HL-60 (cell line): ENCODE measurements at regions not wholly inside any gene's neighbourhood (a gene's known extent, or its start where the extent isn't known, plus 50 kb on each side); places are given as distances from the start of the nearest gene placed in this dataset.

ENCODE experiments used
- DNase-seq, 2 experiments: peaks; one replicate each; pipeline ENCODE4 v3.0.0-alpha.2; 2010 to 2020; ENCODE audit warnings: low read depth in 1 of 2, low spot score in 1 of 2
- H3K27ac ChIP-seq: fragments of 250-450 bp; sonication (Bioruptor Pico); replicated peaks from 2 replicates; pipeline ENCODE4 v1.5.1; 2020; ENCODE audit warnings: mild to moderate bottlenecking, moderate library complexity
- H3K27me3 ChIP-seq: fragments of 250-450 bp; sonication (Bioruptor Pico); 2 replicates; pipeline ENCODE4 v1.5.1; 2021; ENCODE audit warnings: mild to moderate bottlenecking, moderate library complexity; ENCODE audit not compliant: insufficient read depth, poor library complexity, severe bottlenecking
- H3K4me3 ChIP-seq: replicated peaks from 2 replicates; pipeline ENCODE4 v1.5.1; 2011; ENCODE audit warnings: mild to moderate bottlenecking, control low read depth, low read length; ENCODE audit not compliant: insufficient read depth
- GABPA ChIP-seq: IDR thresholded peaks from 2 replicates; pipeline ENCODE4 v1.6.1; 2012; ENCODE audit warnings: low read depth
- POLR2AphosphoS5 ChIP-seq: IDR thresholded peaks from 2 replicates; pipeline ENCODE4 v1.6.1; 2012; ENCODE audit warnings: low read depth
- SPI1 ChIP-seq: IDR thresholded peaks from 2 replicates; pipeline ENCODE4 v1.6.1; 2012; ENCODE audit warnings: low read depth, mild to moderate bottlenecking, borderline replicate concordance
- TF ChIP-seq, protein P1 (sequence below): IDR thresholded peaks from 2 replicates; pipeline ENCODE4 v1.6.1; 2012; ENCODE audit warnings: low read depth; ENCODE audit not compliant: insufficient replicate concordance
- TF ChIP-seq, protein P2 (sequence below): IDR thresholded peaks from one replicate; pipeline ENCODE4 v1.5.1; 2011; ENCODE audit warnings: low read length, control low read depth, inconsistent platforms; ENCODE audit not compliant: insufficient read depth

- DNase-seq: no peak
Observed at GRCh38 chr5:54895816-54896341, 89.5 kb downstream of the ESM1 start.

GRCh38 chr5:54894957-54895815 lies 90.2 kb downstream of the ESM1 start:
- no peak for DNase-seq
- H3K4me3 ChIP-seq: no peak overlapping the region
- no peaks in the 10 kb centered on the region for H3K27me3 ChIP-seq
- TF ChIP-seq, protein P1, sequence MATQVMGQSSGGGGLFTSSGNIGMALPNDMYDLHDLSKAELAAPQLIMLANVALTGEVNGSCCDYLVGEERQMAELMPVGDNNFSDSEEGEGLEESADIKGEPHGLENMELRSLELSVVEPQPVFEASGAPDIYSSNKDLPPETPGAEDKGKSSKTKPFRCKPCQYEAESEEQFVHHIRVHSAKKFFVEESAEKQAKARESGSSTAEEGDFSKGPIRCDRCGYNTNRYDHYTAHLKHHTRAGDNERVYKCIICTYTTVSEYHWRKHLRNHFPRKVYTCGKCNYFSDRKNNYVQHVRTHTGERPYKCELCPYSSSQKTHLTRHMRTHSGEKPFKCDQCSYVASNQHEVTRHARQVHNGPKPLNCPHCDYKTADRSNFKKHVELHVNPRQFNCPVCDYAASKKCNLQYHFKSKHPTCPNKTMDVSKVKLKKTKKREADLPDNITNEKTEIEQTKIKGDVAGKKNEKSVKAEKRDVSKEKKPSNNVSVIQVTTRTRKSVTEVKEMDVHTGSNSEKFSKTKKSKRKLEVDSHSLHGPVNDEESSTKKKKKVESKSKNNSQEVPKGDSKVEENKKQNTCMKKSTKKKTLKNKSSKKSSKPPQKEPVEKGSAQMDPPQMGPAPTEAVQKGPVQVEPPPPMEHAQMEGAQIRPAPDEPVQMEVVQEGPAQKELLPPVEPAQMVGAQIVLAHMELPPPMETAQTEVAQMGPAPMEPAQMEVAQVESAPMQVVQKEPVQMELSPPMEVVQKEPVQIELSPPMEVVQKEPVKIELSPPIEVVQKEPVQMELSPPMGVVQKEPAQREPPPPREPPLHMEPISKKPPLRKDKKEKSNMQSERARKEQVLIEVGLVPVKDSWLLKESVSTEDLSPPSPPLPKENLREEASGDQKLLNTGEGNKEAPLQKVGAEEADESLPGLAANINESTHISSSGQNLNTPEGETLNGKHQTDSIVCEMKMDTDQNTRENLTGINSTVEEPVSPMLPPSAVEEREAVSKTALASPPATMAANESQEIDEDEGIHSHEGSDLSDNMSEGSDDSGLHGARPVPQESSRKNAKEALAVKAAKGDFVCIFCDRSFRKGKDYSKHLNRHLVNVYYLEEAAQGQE: no peak
- TF ChIP-seq SPI1 (no peak), GABPA (no peak), POLR2AphosphoS5 (no peak)
- TF ChIP-seq, protein P2, sequence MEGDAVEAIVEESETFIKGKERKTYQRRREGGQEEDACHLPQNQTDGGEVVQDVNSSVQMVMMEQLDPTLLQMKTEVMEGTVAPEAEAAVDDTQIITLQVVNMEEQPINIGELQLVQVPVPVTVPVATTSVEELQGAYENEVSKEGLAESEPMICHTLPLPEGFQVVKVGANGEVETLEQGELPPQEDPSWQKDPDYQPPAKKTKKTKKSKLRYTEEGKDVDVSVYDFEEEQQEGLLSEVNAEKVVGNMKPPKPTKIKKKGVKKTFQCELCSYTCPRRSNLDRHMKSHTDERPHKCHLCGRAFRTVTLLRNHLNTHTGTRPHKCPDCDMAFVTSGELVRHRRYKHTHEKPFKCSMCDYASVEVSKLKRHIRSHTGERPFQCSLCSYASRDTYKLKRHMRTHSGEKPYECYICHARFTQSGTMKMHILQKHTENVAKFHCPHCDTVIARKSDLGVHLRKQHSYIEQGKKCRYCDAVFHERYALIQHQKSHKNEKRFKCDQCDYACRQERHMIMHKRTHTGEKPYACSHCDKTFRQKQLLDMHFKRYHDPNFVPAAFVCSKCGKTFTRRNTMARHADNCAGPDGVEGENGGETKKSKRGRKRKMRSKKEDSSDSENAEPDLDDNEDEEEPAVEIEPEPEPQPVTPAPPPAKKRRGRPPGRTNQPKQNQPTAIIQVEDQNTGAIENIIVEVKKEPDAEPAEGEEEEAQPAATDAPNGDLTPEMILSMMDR: no peak
- H3K27ac ChIP-seq: no peak overlapping the region

More at GRCh38 chr5:54895816-54896341, 89.5 kb downstream of the ESM1 start:
- Histone ChIP-seq H3K27ac (no peak overlapping the region), H3K27me3 (no peaks in the 10 kb centered on the region), H3K4me3 (no peak overlapping the region)
- TF ChIP-seq POLR2AphosphoS5 (no peak), GABPA (no peak), SPI1 (no peak)
- TF ChIP-seq, protein P2: no peak
- TF ChIP-seq, protein P1: no peak

DNA sequence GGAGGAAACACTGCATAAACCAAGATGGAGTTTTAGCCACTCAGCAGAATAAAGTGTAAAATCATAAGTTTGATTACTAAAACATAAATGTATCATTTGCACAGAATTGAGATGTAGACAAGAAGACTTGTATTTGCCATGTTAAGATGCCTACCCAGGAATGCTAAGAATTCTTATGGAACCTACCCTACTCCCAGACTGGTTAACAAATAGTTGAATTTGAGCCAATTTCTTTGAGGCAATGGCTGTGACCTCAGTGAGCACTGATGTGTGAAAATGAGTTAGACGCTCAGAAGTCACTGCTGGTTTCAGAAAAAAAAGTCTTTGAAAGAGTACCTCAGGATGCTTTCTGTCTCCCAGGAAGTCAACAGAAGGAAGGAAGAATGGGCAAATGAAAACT lies 95.6 kb downstream of the ESM1 start:
- H3K27ac ChIP-seq: no peak overlapping the region
- no peak overlapping the region for H3K4me3 ChIP-seq
- H3K27me3 ChIP-seq: no peaks in the 10 kb centered on the region
- no peak for TF ChIP-seq POLR2AphosphoS5
- TF ChIP-seq SPI1: no peak
- no peak for TF ChIP-seq GABPA
- TF ChIP-seq, protein P2: no peak
- TF ChIP-seq, protein P1: no peak
- no peak for DNase-seq
